Neuronal stem cell (in vitro differentiated cells): ENCODE measurements at regions not wholly inside any gene's neighbourhood (a gene's known extent, or its start where the extent isn't known, plus 50 kb on each side); places are given as distances from the start of the nearest gene placed in this dataset.

Experiments used
- DNase-seq: peaks from one replicate; pipeline ENCODE4 v3.0.0-alpha.2; 2013; ENCODE audit warnings: low spot score
- H2AFZ ChIP-seq: one replicate; pipeline ENCODE4 v1.6.1; 2013; ENCODE audit warnings: mild to moderate bottlenecking, low read length, inconsistent platforms
- H2AK5ac ChIP-seq: 2 replicates; pipeline ENCODE4 v1.6.1; 2013; ENCODE audit warnings: low read depth, mild to moderate bottlenecking, inconsistent platforms, low read length, moderate library complexity, mixed read lengths
- H2BK120ac ChIP-seq: 2 replicates; pipeline ENCODE4 v1.6.1; 2013; ENCODE audit warnings: low read depth, mild to moderate bottlenecking, inconsistent platforms, low read length, moderate library complexity, mixed read lengths
- H2BK12ac ChIP-seq: one replicate; pipeline ENCODE4 v1.6.1; 2013; ENCODE audit warnings: low read length, inconsistent platforms
- H2BK15ac ChIP-seq: 2 replicates; pipeline ENCODE4 v1.6.1; 2013; ENCODE audit warnings: mild to moderate bottlenecking, low read length, inconsistent platforms, mixed read lengths
- H2BK5ac ChIP-seq: one replicate; pipeline ENCODE4 v1.6.1; 2013; ENCODE audit warnings: inconsistent platforms, mild to moderate bottlenecking, low read length, moderate library complexity
- H3K14ac ChIP-seq: one replicate; pipeline ENCODE4 v1.6.1; 2013; ENCODE audit warnings: low read length, inconsistent platforms
- H3K18ac ChIP-seq: 2 replicates; pipeline ENCODE4 v1.6.1; 2013; ENCODE audit warnings: low read length, inconsistent platforms
- H3K23ac ChIP-seq: 2 replicates; pipeline ENCODE4 v1.6.1; 2013; ENCODE audit warnings: low read depth, mild to moderate bottlenecking, mixed read lengths, low read length, inconsistent platforms; ENCODE audit not compliant: poor library complexity
- H3K27ac ChIP-seq: replicated peaks from 3 replicates; pipeline ENCODE4 v1.5.1; 2013; ENCODE audit warnings: low read length, inconsistent platforms
- H3K27me3 ChIP-seq, 3 experiments: 2 replicates each; pipeline ENCODE4 v1.6.1; 2013; ENCODE audit warnings: low read length in 3 of 3, mild to moderate bottlenecking in 2 of 3, inconsistent platforms in 1 of 3, low read depth in 1 of 3, mixed read lengths in 1 of 3, moderate library complexity in 1 of 3; ENCODE audit not compliant: control insufficient read depth in 3 of 3, insufficient read depth in 3 of 3
- H3K36me3 ChIP-seq, 2 donors: replicated peaks in 1 of 2; 2 replicates each; pipeline ENCODE4 v1.6.1; 2013; ENCODE audit warnings: low read length in 2 of 2; ENCODE audit not compliant: control insufficient read depth in 2 of 2, insufficient read depth in 2 of 2
- H3K4ac ChIP-seq: 2 replicates; pipeline ENCODE4 v1.6.1; 2013; ENCODE audit warnings: inconsistent platforms, mild to moderate bottlenecking, low read length, moderate library complexity
- H3K4me1 ChIP-seq, 2 donors: 1 replicate in 1 of 2; 2 replicates in 1 of 2; pipeline ENCODE4 v1.6.1; 2013; ENCODE audit warnings: low read length in 2 of 2, low read depth in 1 of 2; ENCODE audit not compliant: control insufficient read depth in 2 of 2, insufficient read depth in 1 of 2
- H3K4me2 ChIP-seq: one replicate; pipeline ENCODE4 v1.6.1; 2013; ENCODE audit warnings: mild to moderate bottlenecking, low read length, inconsistent platforms; ENCODE audit not compliant: insufficient read depth, poor library complexity, severe bottlenecking
- H3K4me3 ChIP-seq, 2 donors: 2 replicates each; pipeline ENCODE4 v1.5.1; 2013; ENCODE audit warnings: low read length in 2 of 2, mild to moderate bottlenecking in 2 of 2, inconsistent platforms in 1 of 2, moderate library complexity in 1 of 2
- H3K79me1 ChIP-seq: one replicate; pipeline ENCODE4 v1.6.1; 2013; ENCODE audit warnings: low read depth, mild to moderate bottlenecking, inconsistent platforms, low read length, moderate library complexity
- H3K9ac ChIP-seq: one replicate; pipeline ENCODE4 v1.6.1; 2013; ENCODE audit warnings: mild to moderate bottlenecking, low read depth, low read length, inconsistent platforms; ENCODE audit not compliant: poor library complexity
- H3K9me3 ChIP-seq, 2 donors: replicated peaks in 1 of 2; 2 replicates each; pipeline versions ENCODE3 to v1.6.1; 2013; ENCODE audit warnings: low read length in 2 of 2, mild to moderate bottlenecking in 2 of 2, inconsistent platforms in 1 of 2, low read depth in 1 of 2, mixed read lengths in 1 of 2, moderate library complexity in 1 of 2; ENCODE audit not compliant: control insufficient read depth in 2 of 2, insufficient read depth in 1 of 2
- H4K8ac ChIP-seq: one replicate; pipeline ENCODE4 v1.6.1; 2013; ENCODE audit warnings: low read depth, mild to moderate bottlenecking, inconsistent platforms, low read length, moderate library complexity
- H4K91ac ChIP-seq: one replicate; pipeline ENCODE4 v1.6.1; 2013; ENCODE audit warnings: low read length, low read depth, mild to moderate bottlenecking, inconsistent platforms; ENCODE audit not compliant: poor library complexity
- WGBS, 2 donors: extraction: QIAGEN DNeasy Blood & Tissue Kit; methylation state at CpG; one replicate each; pipeline ENCODE4 v1.1.7; 2013; ENCODE audit warnings: missing lambda C conversion rate in 2 of 2, mixed read lengths in 1 of 2; ENCODE audit not compliant: insufficient read length in 2 of 2, insufficient replicate concordance in 1 of 2; ENCODE audit errors: extremely low coverage in 2 of 2; 5-methylcytosine and 5-hydroxymethylcytosine counted together

DNA sequence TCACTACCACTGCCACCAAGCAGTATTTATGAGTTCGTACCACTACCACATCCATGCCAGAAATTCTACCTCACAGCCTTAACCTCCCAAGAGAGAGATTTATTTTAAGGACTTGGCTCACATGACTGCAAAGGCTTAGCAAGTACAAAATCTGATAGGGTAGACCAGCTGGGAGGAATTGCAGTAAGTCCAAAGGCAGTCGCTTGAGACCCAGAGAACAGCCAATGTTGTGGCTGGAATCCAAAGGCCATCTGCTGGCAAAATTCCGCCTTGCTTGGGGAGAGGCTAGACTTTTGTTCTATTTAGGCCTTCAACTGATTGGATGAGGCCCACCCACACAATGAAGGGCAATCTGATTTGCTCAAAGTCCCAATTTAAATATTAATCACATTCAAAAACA, 101.4 kb upstream of the STT3B start:
- H3K18ac ChIP-seq = no peak overlapping the region
- no peak overlapping the region for H2AK5ac ChIP-seq
- no peak overlapping the region for H2BK5ac ChIP-seq
- H3K9ac ChIP-seq = no peak overlapping the region
- no peak overlapping the region for H3K23ac ChIP-seq
- no peak overlapping the region for H3K4ac ChIP-seq
- H4K8ac ChIP-seq = no peak overlapping the region
- no peak overlapping the region for H2BK15ac ChIP-seq
- DNase-seq = no peak
- no CpG with 5 or more reads among the region's 3 CpGs for WGBS, 2 donors
- no peaks in the 10 kb centered on the region for H3K9me3 ChIP-seq
- H2BK12ac ChIP-seq = no peak overlapping the region
- H2AFZ ChIP-seq = no peak overlapping the region
- no peak overlapping the region for H3K4me2 ChIP-seq
- H3K4me3 ChIP-seq = no peak overlapping the region
- H4K91ac ChIP-seq = no peak overlapping the region
- H3K4me1 ChIP-seq = no peaks in the 10 kb centered on the region
- H3K27ac ChIP-seq = no peak overlapping the region
- H2BK120ac ChIP-seq = no peak overlapping the region
- no peaks in the 10 kb centered on the region for H3K79me1 ChIP-seq
- no peaks in the 10 kb centered on the region for H3K27me3 ChIP-seq
- H3K36me3 ChIP-seq = no peaks in the 10 kb centered on the region
- no peak overlapping the region for H3K14ac ChIP-seq

- no peak for DNase-seq
- no peak overlapping the region for H3K4me3 ChIP-seq
- H2AFZ ChIP-seq = no peak overlapping the region
- H3K4me2 ChIP-seq = no peak overlapping the region
- no peak overlapping the region for H2BK15ac ChIP-seq
- no peak overlapping the region for H3K18ac ChIP-seq
- H3K79me1 ChIP-seq = no peaks in the 10 kb centered on the region
- WGBS, 2 donors = no CpG with 5 or more reads among the region's 7 CpGs
- H2BK5ac ChIP-seq = no peak overlapping the region
- no peak overlapping the region for H3K23ac ChIP-seq
- no peaks in the 10 kb centered on the region for H3K27me3 ChIP-seq
- H3K4ac ChIP-seq = no peak overlapping the region
- H4K8ac ChIP-seq = no peak overlapping the region
- H3K4me1 ChIP-seq = no peaks in the 10 kb centered on the region
- H2AK5ac ChIP-seq = no peak overlapping the region
- peaks cover 0 to 5% of the 10 kb centered on the region in 2 donors for H3K9me3 ChIP-seq
- no peak overlapping the region for H4K91ac ChIP-seq
- H3K9ac ChIP-seq = no peak overlapping the region
- no peak overlapping the region for H3K14ac ChIP-seq
- H2BK12ac ChIP-seq = no peak overlapping the region
- no peaks in the 10 kb centered on the region for H3K36me3 ChIP-seq
- no peak overlapping the region for H2BK120ac ChIP-seq
- no peak overlapping the region for H3K27ac ChIP-seq
Observed at GRCh38 chr3:31432897-31433678, 99.6 kb upstream of the STT3B start.

- no peak for DNase-seq
- H3K9me3 ChIP-seq = peaks cover 0 to 5% of the 10 kb centered on the region in 2 donors
- no peak overlapping the region for H2AK5ac ChIP-seq
- H3K79me1 ChIP-seq = no peaks in the 10 kb centered on the region
- no peak overlapping the region for H3K4me3 ChIP-seq
- no peak overlapping the region for H2BK5ac ChIP-seq
- no peak overlapping the region for H2BK120ac ChIP-seq
- H3K4me1 ChIP-seq = no peaks in the 10 kb centered on the region
- H2AFZ ChIP-seq = no peak overlapping the region
- no peaks in the 10 kb centered on the region for H3K27me3 ChIP-seq
- H2BK12ac ChIP-seq = no peak overlapping the region
- no peak overlapping the region for H2BK15ac ChIP-seq
- H3K23ac ChIP-seq = no peak overlapping the region
- no peak overlapping the region for H3K9ac ChIP-seq
- H4K91ac ChIP-seq = no peak overlapping the region
- H3K14ac ChIP-seq = no peak overlapping the region
- H3K36me3 ChIP-seq = no peaks in the 10 kb centered on the region
- no peak overlapping the region for H3K4ac ChIP-seq
- no peak overlapping the region for H3K18ac ChIP-seq
- H3K4me2 ChIP-seq = no peak overlapping the region
- H4K8ac ChIP-seq = no peak overlapping the region
- H3K27ac ChIP-seq = no peak overlapping the region
Observed at GRCh38 chr3:31433679-31433992, 99.1 kb upstream of the STT3B start.

DNA sequence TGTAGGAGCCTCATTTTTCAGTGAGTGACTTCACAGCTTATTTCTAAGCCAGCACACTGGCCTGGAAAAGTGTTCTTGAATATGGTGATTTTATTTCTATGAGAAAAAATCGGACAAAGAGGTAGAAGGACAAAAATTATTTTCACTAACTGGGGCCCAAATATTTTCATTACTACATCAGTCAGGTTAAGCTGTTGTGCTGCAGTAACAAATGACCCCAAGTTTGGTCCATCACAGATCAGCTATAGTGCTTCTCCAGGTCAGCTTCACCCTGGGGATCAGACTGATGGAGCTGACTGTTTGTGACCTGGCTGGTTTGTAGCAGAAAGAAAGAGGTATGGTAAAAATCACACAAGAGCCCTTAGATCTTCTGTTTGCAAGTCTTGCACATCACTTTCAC, 97.9 kb upstream of the STT3B start:
- peaks cover 0 to 5% of the 10 kb centered on the region in 2 donors for H3K9me3 ChIP-seq
- H3K4me2 ChIP-seq = no peak overlapping the region
- H3K4ac ChIP-seq = no peak overlapping the region
- H2BK12ac ChIP-seq = no peak overlapping the region
- no peak overlapping the region for H4K8ac ChIP-seq
- no peak overlapping the region for H3K4me3 ChIP-seq
- no peak overlapping the region for H4K91ac ChIP-seq
- H2AFZ ChIP-seq = no peak overlapping the region
- H3K36me3 ChIP-seq = no peaks in the 10 kb centered on the region
- no peak overlapping the region for H2BK120ac ChIP-seq
- H3K79me1 ChIP-seq = no peaks in the 10 kb centered on the region
- H2AK5ac ChIP-seq = no peak overlapping the region
- peaks cover 0 to 3% of the 10 kb centered on the region in 2 donors for H3K4me1 ChIP-seq
- no peak overlapping the region for H2BK15ac ChIP-seq
- H3K27ac ChIP-seq = no peak overlapping the region
- no peak for DNase-seq
- H3K18ac ChIP-seq = no peak overlapping the region
- no peak overlapping the region for H3K23ac ChIP-seq
- WGBS, 2 donors = no CpG with 5 or more reads among the region's 1 CpG
- H3K27me3 ChIP-seq = no peaks in the 10 kb centered on the region
- no peak overlapping the region for H3K9ac ChIP-seq
- no peak overlapping the region for H2BK5ac ChIP-seq
- H3K14ac ChIP-seq = no peak overlapping the region
